ENCODE measurements at regions not wholly inside any gene's neighbourhood (a gene's known extent, or its start where the extent isn't known, plus 50 kb on each side); places are given as distances from the start of the nearest gene placed in this dataset.

DNA sequence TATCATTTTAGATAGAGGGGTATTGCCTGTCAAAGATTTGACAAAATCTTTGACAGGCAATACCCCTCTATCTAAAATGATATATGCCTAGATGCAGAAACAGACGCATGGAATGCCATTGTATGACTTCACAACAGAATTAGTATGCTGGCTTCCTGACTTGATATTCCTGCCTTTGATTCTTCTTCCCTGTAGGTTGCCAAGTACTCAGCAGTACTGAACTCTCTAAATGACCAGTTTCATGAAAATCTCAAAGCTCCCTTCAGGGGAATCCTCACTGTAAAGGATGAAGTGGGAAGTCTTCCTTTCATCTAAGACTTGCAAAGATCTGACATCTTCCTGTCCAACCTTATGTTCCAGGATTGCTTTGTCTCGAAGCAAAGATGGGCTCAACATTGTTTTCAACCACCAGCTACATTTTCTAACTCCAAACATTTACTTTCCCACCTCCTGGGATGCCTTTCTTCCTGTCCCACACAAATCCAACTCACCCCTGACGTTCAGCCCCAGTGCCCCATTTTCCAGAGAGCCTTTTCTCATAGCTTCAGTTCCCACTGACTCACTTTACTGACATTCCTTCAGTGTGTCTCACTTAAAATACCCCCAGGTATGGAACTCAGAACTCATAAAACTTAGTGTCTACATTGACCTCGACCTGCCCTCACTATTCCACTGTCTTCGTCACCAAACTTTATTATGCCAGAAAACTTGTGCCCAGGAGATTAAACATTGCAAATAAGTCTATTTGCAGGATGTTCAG is 67.3 kb upstream of the KCNJ6 start:
- ChIA-PET POLR2A (no interaction called here), CTCF (interaction anchor here (0.9 kb wide), 1 partner anchor 283 kb away, joined by 3 read pairs; no protein-coding TSS in a partner anchor)
- no peak for DNase-seq (ENCODE audit: low read depth, low spot score)
- no peak overlapping the region for H3K4me3 ChIP-seq (ENCODE audit: low read depth, low read length)
- TF ChIP-seq, protein P1, sequence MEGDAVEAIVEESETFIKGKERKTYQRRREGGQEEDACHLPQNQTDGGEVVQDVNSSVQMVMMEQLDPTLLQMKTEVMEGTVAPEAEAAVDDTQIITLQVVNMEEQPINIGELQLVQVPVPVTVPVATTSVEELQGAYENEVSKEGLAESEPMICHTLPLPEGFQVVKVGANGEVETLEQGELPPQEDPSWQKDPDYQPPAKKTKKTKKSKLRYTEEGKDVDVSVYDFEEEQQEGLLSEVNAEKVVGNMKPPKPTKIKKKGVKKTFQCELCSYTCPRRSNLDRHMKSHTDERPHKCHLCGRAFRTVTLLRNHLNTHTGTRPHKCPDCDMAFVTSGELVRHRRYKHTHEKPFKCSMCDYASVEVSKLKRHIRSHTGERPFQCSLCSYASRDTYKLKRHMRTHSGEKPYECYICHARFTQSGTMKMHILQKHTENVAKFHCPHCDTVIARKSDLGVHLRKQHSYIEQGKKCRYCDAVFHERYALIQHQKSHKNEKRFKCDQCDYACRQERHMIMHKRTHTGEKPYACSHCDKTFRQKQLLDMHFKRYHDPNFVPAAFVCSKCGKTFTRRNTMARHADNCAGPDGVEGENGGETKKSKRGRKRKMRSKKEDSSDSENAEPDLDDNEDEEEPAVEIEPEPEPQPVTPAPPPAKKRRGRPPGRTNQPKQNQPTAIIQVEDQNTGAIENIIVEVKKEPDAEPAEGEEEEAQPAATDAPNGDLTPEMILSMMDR (IDR thresholded peaks at IDR 0.05; ENCODE audit: insufficient read depth, low read length, missing control alignments): no peak

DNA sequence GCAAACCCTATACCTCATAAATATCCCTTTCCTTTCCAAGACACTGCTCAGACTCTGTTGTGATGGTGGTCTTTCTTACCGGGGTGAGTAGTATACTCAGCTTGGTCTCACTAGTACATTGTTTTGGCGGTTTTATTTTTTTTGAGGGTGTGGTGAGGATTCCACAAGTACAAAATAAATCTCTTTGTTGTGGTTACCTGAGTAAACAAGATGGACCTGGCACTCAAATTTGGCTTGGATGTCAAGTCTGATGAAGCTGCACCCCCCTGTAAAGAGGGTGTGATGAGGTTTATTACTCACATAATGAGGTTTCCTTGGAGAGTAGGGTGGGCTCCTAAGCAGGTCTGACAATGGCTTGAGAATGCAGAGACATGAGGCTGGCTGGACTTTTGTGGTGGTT is 68.2 kb upstream of the KCNJ6 start:
- no peak overlapping the region for H3K4me3 ChIP-seq (ENCODE audit: low read depth, low read length)
- POLR2A ChIA-PET: no interaction called here
- CTCF ChIA-PET: no interaction called here
- TF ChIP-seq, protein P1 (IDR thresholded peaks at IDR 0.05; ENCODE audit: insufficient read depth, low read length, missing control alignments): no peak
- DNase-seq (ENCODE audit: low read depth, low spot score): no peak

DNA sequence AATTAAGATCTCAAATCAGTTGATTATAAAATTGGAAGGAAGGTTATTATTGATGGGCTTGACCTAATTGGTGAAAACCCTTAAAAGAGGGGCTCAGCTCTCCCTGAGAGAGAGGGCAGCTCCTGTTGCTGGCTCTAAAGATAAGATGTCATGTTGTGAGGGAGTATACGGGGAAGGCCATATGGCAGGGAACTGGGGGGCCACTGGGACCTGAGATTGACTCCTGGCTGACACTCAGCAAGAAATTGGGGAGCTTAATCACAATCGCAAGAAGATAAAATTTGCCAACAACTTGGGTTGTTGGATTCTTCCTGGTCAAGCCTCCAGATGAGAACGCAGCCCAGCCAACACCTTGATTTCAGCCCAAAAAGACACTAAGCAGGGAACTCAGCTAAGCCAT is 69.7 kb upstream of the KCNJ6 start:
- TF ChIP-seq, protein P1 (IDR thresholded peaks at IDR 0.05; ENCODE audit: insufficient read depth, low read length, missing control alignments): no peak
- POLR2A ChIA-PET: no interaction called here

DNA sequence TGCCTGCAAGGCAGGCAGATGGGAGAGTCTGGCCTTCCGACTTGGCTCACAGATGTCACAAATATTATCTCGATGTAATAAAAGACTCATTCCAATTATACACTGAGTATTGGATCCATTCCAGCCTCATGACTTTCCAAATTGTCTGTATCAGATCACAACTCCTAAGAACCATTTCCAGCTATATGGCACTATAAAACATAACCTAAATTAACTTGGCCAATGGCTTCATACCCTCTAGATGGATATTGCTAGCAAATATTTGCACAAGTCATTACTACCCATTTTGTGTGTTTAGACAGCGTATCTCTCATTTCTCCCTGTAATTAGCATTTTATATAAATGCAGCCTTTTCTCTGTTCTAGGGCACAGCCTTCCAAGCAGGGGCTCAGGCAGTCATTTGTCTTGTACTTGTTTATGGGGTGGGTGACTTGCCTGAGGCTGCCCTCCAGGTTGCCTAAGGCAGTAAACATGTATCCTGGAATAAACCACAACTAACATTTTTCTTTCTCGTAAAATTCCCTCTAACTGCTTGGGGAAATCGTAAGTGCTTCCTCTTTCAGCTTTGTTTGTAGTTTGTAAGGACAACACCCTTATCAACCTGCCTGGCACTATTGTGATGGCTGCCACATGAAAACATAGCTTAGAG is 70.6 kb upstream of the KCNJ6 start:
- H3K4me3 ChIP-seq (ENCODE audit: low read depth, low read length): no peak overlapping the region
- TF ChIP-seq, protein P1 (IDR thresholded peaks at IDR 0.05; ENCODE audit: insufficient read depth, low read length, missing control alignments): no peak
- CTCF ChIA-PET: no interaction called here
- POLR2A ChIA-PET: no interaction called here
- DNase-seq (ENCODE audit: low read depth, low spot score): no peak

More for the DNA sequence above, 69.7 kb upstream of the KCNJ6 start:
- no peak overlapping the region for H3K4me3 ChIP-seq (ENCODE audit: low read depth, low read length)
- CTCF ChIA-PET: no interaction called here
- no peak for DNase-seq (ENCODE audit: low read depth, low spot score)

DNA sequence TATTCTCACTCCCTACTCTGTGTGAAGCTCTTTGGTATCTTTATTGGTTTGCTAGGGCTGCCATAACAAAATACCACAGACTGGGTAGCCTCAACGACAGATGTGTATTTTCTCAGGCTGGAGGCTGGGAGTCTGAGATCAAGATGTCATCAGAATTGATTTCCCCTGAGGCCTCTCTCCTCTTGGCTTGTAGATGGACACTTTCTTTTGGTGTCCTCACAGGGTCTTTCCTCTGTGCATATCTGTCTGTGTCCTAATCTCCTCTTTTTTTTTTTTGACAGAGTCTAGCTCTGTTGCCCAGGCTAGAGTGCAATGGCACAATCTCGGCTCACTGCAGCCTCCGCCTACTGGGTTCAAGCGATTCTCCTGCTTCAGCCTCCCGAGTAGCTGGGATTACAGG is 71.4 kb upstream of the KCNJ6 start:
- DNase-seq (ENCODE audit: low read depth, low spot score): no peak
- TF ChIP-seq, protein P1 (IDR thresholded peaks at IDR 0.05; ENCODE audit: insufficient read depth, low read length, missing control alignments): no peak
- ChIA-PET POLR2A (no interaction called here), CTCF (interaction anchor here (0.7 kb wide), 1 partner anchor 229 kb away, joined by 3 read pairs; no protein-coding TSS in a partner anchor)
- H3K4me3 ChIP-seq (ENCODE audit: low read depth, low read length): no peak overlapping the region

DNA sequence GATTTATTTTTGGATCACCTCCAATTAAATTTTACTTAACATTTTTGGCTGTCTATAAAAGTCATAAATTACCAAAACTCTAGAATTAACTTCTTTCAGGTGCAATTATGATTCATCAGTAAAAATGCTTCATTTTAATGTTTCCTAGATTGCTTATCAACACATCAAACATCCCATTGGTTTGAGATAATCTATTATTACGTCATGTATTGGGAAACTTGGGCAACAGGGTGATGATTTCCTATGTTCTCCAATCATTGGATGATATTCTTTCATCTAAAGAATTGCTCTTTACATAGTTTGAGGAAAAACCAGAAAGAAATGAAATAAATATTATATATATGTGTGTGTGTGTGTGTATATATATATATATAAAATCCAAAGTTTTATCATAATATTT is 76.8 kb upstream of the KCNJ6 start:
- TF ChIP-seq, protein P1 (IDR thresholded peaks at IDR 0.05; ENCODE audit: insufficient read depth, low read length, missing control alignments): no peak
- no peak overlapping the region for H3K4me3 ChIP-seq (ENCODE audit: low read depth, low read length)
- CTCF ChIA-PET: no interaction called here
- no peak for DNase-seq (ENCODE audit: low read depth, low spot score)
- POLR2A ChIA-PET: no interaction called here
